KOPT-K1 (cell line): ENCODE measurements at regions not wholly inside any gene's neighbourhood (a gene's known extent, or its start where the extent isn't known, plus 50 kb on each side); places are given as distances from the start of the nearest gene placed in this dataset.

Source experiments
- H3K27ac ChIP-seq: fragments of 200-600 bp; sonication (generic); 2 replicates; pipeline ENCODE4 v1.5.1; 2016; ENCODE audit warnings: antibody characterized with exemption, mild to moderate bottlenecking, low read depth, low read length; ENCODE audit not compliant: poor library complexity, severe bottlenecking
- H3K36me3 ChIP-seq: fragments of 200-600 bp; sonication (generic); 2 replicates; pipeline ENCODE4 v1.5.1; 2017; ENCODE audit warnings: antibody characterized with exemption, mild to moderate bottlenecking, low read length, moderate library complexity; ENCODE audit not compliant: insufficient read depth
- H3K9me3 ChIP-seq: fragments of 200-600 bp; sonication (generic); 2 replicates; pipeline ENCODE4 v1.5.1; 2017; ENCODE audit warnings: antibody characterized with exemption, low read length, mild to moderate bottlenecking; ENCODE audit not compliant: insufficient read depth, poor library complexity, severe bottlenecking

GRCh38 chr17:73797594-73798110 is 153.4 kb upstream of the SDK2 start:
- no peaks in the 10 kb centered on the region for H3K36me3 ChIP-seq
- H3K27ac ChIP-seq = no peak overlapping the region
- H3K9me3 ChIP-seq = peaks cover under 1% of the 10 kb centered on the region

GRCh38 chr17:73798111-73798748 is 154.0 kb upstream of the SDK2 start:
- no peaks in the 10 kb centered on the region for H3K36me3 ChIP-seq
- peaks cover 6% of the 10 kb centered on the region for H3K9me3 ChIP-seq
- H3K27ac ChIP-seq = no peak overlapping the region

DNA sequence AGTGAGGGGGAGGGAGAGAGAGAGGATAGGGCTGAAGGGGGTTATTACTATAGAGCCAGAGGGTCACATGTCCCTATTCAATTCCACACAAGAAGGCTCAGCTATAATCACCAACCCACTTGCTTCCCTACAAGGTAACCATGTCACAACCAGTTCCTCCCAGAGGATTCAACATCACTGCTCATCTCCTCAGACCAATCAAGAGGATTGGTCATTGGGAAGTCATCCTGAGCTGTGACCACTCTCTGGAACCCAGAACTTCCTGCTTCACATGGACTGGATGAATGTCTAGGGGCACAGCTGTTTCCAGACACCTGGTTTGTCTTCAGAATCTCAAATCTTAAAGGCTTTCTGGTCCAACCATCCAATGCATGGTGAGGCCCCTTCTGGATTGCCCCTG is 154.9 kb upstream of the SDK2 start:
- Histone ChIP-seq H3K36me3 (no peaks in the 10 kb centered on the region), H3K9me3 (peaks cover 8% of the 10 kb centered on the region), H3K27ac (no peak overlapping the region)

DNA sequence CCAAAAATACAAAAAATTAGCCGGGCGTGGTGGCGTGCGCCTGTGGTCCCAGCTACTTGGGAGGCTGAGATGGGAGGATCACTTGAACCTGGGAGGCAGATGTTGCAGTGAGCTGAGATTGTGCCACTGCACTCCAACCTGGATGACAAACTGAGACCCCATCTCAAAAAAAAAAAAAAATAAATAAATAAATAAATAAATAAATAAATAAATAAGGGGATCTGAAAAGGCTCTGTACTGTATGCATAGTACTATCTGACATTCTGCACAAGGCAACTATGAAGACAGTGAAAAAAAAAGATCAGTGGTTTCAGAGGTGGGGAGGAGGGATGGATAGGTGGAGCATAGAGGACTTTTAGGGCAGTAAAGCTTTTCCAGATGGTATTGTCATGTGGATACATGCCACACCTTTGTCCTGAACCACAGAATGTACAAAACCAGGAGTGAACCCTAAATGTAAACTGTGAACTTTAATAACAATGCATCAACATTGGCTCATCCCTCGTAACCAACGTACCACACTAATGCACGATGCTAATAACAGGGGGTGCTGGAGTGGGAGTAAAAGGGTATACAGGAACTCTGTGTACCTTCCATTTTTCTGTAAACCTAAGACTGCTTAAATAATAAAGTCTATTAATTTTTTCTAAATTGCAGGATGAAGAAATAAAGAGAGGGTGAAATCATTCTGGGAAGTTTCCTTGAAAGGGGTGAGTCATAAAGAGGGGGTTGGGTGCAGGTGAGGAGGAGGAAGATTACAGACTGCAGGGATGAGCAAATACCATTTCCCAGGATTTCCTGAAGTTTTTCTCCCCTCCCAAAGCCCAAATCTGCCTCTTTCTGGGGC is 155.8 kb upstream of the SDK2 start:
- H3K27ac ChIP-seq = no peak overlapping the region
- H3K9me3 ChIP-seq = peaks cover 16% of the 10 kb centered on the region
- H3K36me3 ChIP-seq = no peaks in the 10 kb centered on the region

- Histone ChIP-seq H3K9me3 (peaks cover 22% of the 10 kb centered on the region), H3K27ac (no peak overlapping the region), H3K36me3 (no peaks in the 10 kb centered on the region)
Observed at GRCh38 chr17:73800893-73801292, 156.6 kb upstream of the SDK2 start.

GRCh38 chr17:73801455-73802100 is 157.3 kb upstream of the SDK2 start:
- no peak overlapping the region for H3K27ac ChIP-seq
- peaks cover 23% of the 10 kb centered on the region for H3K9me3 ChIP-seq
- no peaks in the 10 kb centered on the region for H3K36me3 ChIP-seq

DNA sequence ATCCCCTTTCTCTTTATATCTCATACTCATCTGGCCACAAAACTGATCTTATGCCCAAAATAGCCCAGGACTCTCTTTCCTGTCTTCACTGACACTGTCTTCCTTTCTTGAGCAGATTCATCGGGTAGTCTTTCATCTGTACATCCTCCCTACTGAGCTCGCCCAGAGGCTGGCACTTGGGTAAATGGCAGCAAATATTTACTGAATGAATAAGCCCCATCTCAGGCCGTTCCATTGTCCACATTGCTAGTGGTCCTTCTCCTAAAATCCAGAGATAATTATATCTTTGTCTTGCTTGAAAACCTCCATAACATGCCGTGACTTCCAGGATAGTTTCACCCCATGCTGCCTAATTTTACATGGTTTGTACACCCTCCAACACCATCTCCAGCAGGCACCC is 158.1 kb upstream of the SDK2 start:
- Histone ChIP-seq H3K9me3 (peaks cover 28% of the 10 kb centered on the region), H3K36me3 (no peaks in the 10 kb centered on the region), H3K27ac (no peak overlapping the region)

DNA sequence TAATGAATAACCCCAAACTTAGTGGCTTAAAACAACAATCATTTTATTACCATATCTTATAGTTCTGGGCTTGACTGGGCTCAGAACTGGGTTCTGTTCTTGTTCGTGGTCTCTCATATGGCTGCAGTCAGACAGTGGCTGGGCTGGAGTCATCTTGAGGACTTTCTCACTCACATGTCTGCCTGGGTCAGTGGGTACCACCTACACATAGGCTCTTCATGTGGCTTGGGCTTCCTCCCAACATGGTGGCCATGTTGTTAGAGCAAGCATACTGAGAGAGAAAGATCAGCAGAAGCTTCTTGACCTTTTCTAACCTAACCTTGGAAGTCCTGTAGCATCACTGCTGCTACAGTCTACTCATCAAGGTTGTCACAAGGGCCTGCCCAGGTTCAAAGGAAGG is 158.6 kb upstream of the SDK2 start:
- Histone ChIP-seq H3K9me3 (peaks cover 28% of the 10 kb centered on the region), H3K36me3 (no peaks in the 10 kb centered on the region), H3K27ac (no peak overlapping the region)

- Histone ChIP-seq H3K36me3 (no peaks in the 10 kb centered on the region), H3K27ac (no peak overlapping the region), H3K9me3 (peaks cover 28% of the 10 kb centered on the region)
Observed at GRCh38 chr17:73803964-73804435, 159.8 kb upstream of the SDK2 start.

GRCh38 chr17:73806768-73807167 is 162.5 kb upstream of the SDK2 start:
- H3K36me3 ChIP-seq = no peaks in the 10 kb centered on the region
- no peak overlapping the region for H3K27ac ChIP-seq
- H3K9me3 ChIP-seq = peaks cover 28% of the 10 kb centered on the region

DNA sequence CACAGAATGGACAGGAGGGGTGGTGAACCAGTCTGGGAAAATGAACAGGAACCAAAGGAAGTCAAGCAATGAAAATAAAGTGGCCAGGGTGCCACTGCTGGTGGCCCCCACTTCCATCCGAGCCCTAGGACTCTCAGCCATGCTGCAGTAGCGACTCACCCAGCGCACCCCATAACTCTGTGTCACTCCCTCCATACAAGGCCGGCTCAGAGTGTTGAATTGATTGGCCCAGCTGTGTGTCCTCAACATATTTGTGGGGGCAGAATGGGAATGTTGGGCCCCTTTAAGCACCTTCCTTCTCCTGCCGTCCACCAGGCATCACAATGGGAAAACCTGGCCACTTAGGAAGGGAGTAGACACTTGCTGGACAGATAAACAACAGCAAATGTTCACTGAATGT is 169.0 kb upstream of the SDK2 start:
- Histone ChIP-seq H3K27ac (no peak overlapping the region), H3K36me3 (no peaks in the 10 kb centered on the region), H3K9me3 (peaks cover 6% of the 10 kb centered on the region)

GRCh38 chr17:73814075-73814474 is 169.8 kb upstream of the SDK2 start:
- Histone ChIP-seq H3K36me3 (no peaks in the 10 kb centered on the region), H3K27ac (no peak overlapping the region)

GRCh38 chr17:73815474-73815873 is 171.2 kb upstream of the SDK2 start:
- Histone ChIP-seq H3K27ac (no peak overlapping the region), H3K36me3 (no peaks in the 10 kb centered on the region), H3K9me3 (peaks cover 29% of the 10 kb centered on the region)

More at GRCh38 chr17:73814075-73814474, 169.8 kb upstream of the SDK2 start:
- H3K9me3 ChIP-seq = peaks cover 15% of the 10 kb centered on the region

- Histone ChIP-seq H3K36me3 (no peaks in the 10 kb centered on the region), H3K9me3 (peaks cover 36% of the 10 kb centered on the region), H3K27ac (no peak overlapping the region)
Observed at GRCh38 chr17:73819440-73820395, 175.5 kb upstream of the SDK2 start.
